C4-2B (cell line): ENCODE measurements at regions not wholly inside any gene's neighbourhood (a gene's known extent, or its start where the extent isn't known, plus 50 kb on each side); places are given as distances from the start of the nearest gene placed in this dataset.

ENCODE experiments used
- ZFX ChIP-seq: fragments of 450-650 bp; IDR thresholded peaks from 2 replicates; pipeline ENCODE4 v1.6.1; 2017
- TF ChIP-seq, protein P1 (sequence below): fragments of 450-650 bp; conservative IDR thresholded peaks from 2 replicates; pipeline ENCODE4 v1.5.1; 2017; ENCODE audit warnings: mild to moderate bottlenecking

DNA sequence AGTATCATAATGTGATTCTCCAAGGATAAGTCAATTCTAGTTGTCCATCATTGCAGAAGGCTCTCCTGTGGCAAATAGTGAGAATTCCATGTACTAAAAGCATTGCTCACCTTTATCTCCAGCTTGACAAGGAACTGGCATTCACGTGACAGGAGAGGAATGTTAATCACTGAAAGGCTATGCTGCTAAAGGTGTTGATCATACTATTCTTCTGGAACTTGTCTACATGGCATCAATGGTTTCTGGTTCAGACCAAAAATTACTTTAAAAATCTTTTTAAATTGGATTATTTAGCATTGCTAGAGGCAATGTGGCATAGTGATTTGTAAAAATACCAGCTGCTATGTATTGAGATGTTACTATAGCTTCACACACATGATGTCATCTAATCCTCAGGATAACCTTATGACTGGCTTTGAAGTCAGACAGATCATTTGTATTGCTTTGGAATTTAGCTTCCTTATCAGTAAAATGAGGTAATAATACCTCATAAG lies 414.4 kb downstream of the MTX2 start:
- TF ChIP-seq, protein P1, sequence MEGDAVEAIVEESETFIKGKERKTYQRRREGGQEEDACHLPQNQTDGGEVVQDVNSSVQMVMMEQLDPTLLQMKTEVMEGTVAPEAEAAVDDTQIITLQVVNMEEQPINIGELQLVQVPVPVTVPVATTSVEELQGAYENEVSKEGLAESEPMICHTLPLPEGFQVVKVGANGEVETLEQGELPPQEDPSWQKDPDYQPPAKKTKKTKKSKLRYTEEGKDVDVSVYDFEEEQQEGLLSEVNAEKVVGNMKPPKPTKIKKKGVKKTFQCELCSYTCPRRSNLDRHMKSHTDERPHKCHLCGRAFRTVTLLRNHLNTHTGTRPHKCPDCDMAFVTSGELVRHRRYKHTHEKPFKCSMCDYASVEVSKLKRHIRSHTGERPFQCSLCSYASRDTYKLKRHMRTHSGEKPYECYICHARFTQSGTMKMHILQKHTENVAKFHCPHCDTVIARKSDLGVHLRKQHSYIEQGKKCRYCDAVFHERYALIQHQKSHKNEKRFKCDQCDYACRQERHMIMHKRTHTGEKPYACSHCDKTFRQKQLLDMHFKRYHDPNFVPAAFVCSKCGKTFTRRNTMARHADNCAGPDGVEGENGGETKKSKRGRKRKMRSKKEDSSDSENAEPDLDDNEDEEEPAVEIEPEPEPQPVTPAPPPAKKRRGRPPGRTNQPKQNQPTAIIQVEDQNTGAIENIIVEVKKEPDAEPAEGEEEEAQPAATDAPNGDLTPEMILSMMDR = no peak
- no peak for TF ChIP-seq ZFX
